H9 (cell line): ENCODE measurements at regions not wholly inside any gene's neighbourhood (a gene's known extent, or its start where the extent isn't known, plus 50 kb on each side); places are given as distances from the start of the nearest gene placed in this dataset.

Experiments used
- DNase-seq: peaks from one replicate; pipeline ENCODE4 v3.0.0-alpha.2; 2017
- H2AFZ ChIP-seq: one replicate; pipeline ENCODE4 v1.6.1; 2013; ENCODE audit warnings: mild to moderate bottlenecking, low read length, control low read depth, moderate library complexity
- H2AK5ac ChIP-seq: 2 replicates; pipeline ENCODE4 v1.6.1; 2013; ENCODE audit warnings: low read length, control low read depth, mixed read lengths; ENCODE audit not compliant: insufficient read length
- H2BK120ac ChIP-seq: one replicate; pipeline ENCODE4 v1.6.1; 2013; ENCODE audit warnings: low read depth, mild to moderate bottlenecking, low read length, control low read depth, inconsistent platforms; ENCODE audit not compliant: poor library complexity, severe bottlenecking
- H2BK12ac ChIP-seq: 2 replicates; pipeline ENCODE4 v1.6.1; 2013; ENCODE audit warnings: low read length, control low read depth, mixed read lengths, low read depth; ENCODE audit not compliant: insufficient read length
- H2BK15ac ChIP-seq: 2 replicates; pipeline ENCODE4 v1.6.1; 2013; ENCODE audit warnings: low read depth, low read length, control low read depth
- H2BK20ac ChIP-seq: one replicate; pipeline ENCODE4 v1.6.1; 2013; ENCODE audit warnings: low read depth, mild to moderate bottlenecking, low read length, control low read depth, inconsistent platforms; ENCODE audit not compliant: poor library complexity, severe bottlenecking
- H2BK5ac ChIP-seq: 2 replicates; pipeline ENCODE4 v1.6.1; 2013; ENCODE audit warnings: low read length, control low read depth, mixed read lengths; ENCODE audit not compliant: insufficient read length
- H3K14ac ChIP-seq: 2 replicates; pipeline ENCODE4 v1.6.1; 2013; ENCODE audit warnings: low read length, control low read depth; ENCODE audit not compliant: insufficient read depth
- H3K18ac ChIP-seq: 2 replicates; pipeline ENCODE4 v1.6.1; 2013; ENCODE audit warnings: low read depth, mild to moderate bottlenecking, mixed read lengths, low read length, control low read depth; ENCODE audit not compliant: insufficient read length
- H3K23ac ChIP-seq: 2 replicates; pipeline ENCODE4 v1.6.1; 2013; ENCODE audit warnings: low read length, control low read depth, mixed read lengths, low read depth; ENCODE audit not compliant: insufficient read length
- H3K23me2 ChIP-seq: 2 replicates; pipeline ENCODE4 v1.6.1; 2013; ENCODE audit warnings: low read depth, mild to moderate bottlenecking, mixed read lengths, low read length, control low read depth; ENCODE audit not compliant: insufficient read length, poor library complexity, severe bottlenecking
- H3K27ac ChIP-seq: 2 replicates; pipeline ENCODE4 v1.5.1; 2013; ENCODE audit warnings: low read length, control low read depth, mixed read lengths, low read depth; ENCODE audit not compliant: insufficient read length
- H3K27me3 ChIP-seq: 2 replicates; pipeline ENCODE4 v1.6.1; 2013; ENCODE audit warnings: low read length, control low read depth, inconsistent platforms; ENCODE audit not compliant: insufficient read depth
- H3K4ac ChIP-seq: 2 replicates; pipeline ENCODE4 v1.6.1; 2013; ENCODE audit warnings: low read depth, mild to moderate bottlenecking, control low read depth, inconsistent platforms, low read length, moderate library complexity
- H3K4me1 ChIP-seq: 2 replicates; pipeline ENCODE4 v1.6.1; 2013; ENCODE audit warnings: low read length, control low read depth, inconsistent platforms; ENCODE audit not compliant: insufficient read depth
- H3K4me2 ChIP-seq: 2 replicates; pipeline ENCODE4 v1.6.1; 2013; ENCODE audit warnings: low read length, control low read depth, mixed read lengths; ENCODE audit not compliant: insufficient read length, insufficient read depth
- H3K56ac ChIP-seq: 2 replicates; pipeline ENCODE4 v1.6.1; 2013; ENCODE audit warnings: low read depth, mild to moderate bottlenecking, mixed read lengths, low read length, control low read depth; ENCODE audit not compliant: insufficient read length
- H3K79me1 ChIP-seq: 2 replicates; pipeline ENCODE4 v1.6.1; 2013; ENCODE audit warnings: low read depth, mild to moderate bottlenecking, moderate library complexity, low read length, control low read depth, inconsistent platforms; ENCODE audit not compliant: insufficient read depth, poor library complexity, severe bottlenecking
- H3K79me2 ChIP-seq: 2 replicates; pipeline ENCODE4 v1.6.1; 2013; ENCODE audit warnings: low read length, control low read depth, inconsistent platforms; ENCODE audit not compliant: insufficient read depth
- H3K9ac ChIP-seq: 2 replicates; pipeline ENCODE4 v1.6.1; 2013; ENCODE audit warnings: low read length, control low read depth, mixed read lengths; ENCODE audit not compliant: insufficient read length; ENCODE audit errors: extremely low read depth
- H3K9me3 ChIP-seq: one replicate; pipeline ENCODE4 v1.6.1; 2013; ENCODE audit warnings: low read depth, low read length, inconsistent platforms; ENCODE audit not compliant: control insufficient read depth
- H3T11ph ChIP-seq: one replicate; pipeline ENCODE4 v1.6.1; 2013; ENCODE audit warnings: mild to moderate bottlenecking, low read length, control low read depth, inconsistent platforms
- H4K20me1 ChIP-seq: one replicate; pipeline ENCODE4 v1.6.1; 2013; ENCODE audit not compliant: control insufficient read depth, insufficient read length, insufficient read depth
- H4K5ac ChIP-seq: 2 replicates; pipeline ENCODE4 v1.6.1; 2013; ENCODE audit warnings: low read depth, mild to moderate bottlenecking, mixed read lengths, low read length, control low read depth; ENCODE audit not compliant: insufficient read length
- H4K8ac ChIP-seq: replicated peaks from 2 replicates; pipeline ENCODE4 v1.6.1; 2013; ENCODE audit warnings: low read length, control low read depth, mixed read lengths, low read depth; ENCODE audit not compliant: insufficient read length
- H4K91ac ChIP-seq: 2 replicates; pipeline ENCODE4 v1.6.1; 2013; ENCODE audit warnings: low read depth, mild to moderate bottlenecking, moderate library complexity, mixed read lengths, low read length, control low read depth; ENCODE audit not compliant: insufficient read length
- H3K27ac Mint-ChIP-seq, 3 experiments: 2 replicates in 2 of 3; 3 replicates in 1 of 3; pipeline ENCODE4 v1.8.0; 2020 to 2021; ENCODE audit warnings: mixed read lengths in 3 of 3, mild to moderate bottlenecking in 1 of 3, moderate library complexity in 1 of 3
- H3K27me3 Mint-ChIP-seq: 2 replicates; pipeline ENCODE4 v1.8.0; 2021; ENCODE audit warnings: low read depth, mild to moderate bottlenecking, moderate library complexity, mixed read lengths
- H3K36me3 Mint-ChIP-seq, 3 experiments: 2 replicates in 2 of 3; 3 replicates in 1 of 3; pipeline ENCODE4 v1.8.0; 2020 to 2021; ENCODE audit warnings: low read depth in 3 of 3, mixed read lengths in 3 of 3; ENCODE audit not compliant: insufficient read depth in 1 of 3
- H3K4me1 Mint-ChIP-seq, 2 experiments: 2 replicates each; pipeline ENCODE4 v1.8.0; 2020; ENCODE audit warnings: mixed read lengths in 2 of 2
- H3K4me3 Mint-ChIP-seq, 2 experiments: 2 replicates in 1 of 2; 3 replicates in 1 of 2; pipeline ENCODE4 v1.8.0; 2020 to 2021; ENCODE audit warnings: mild to moderate bottlenecking in 2 of 2, mixed read lengths in 2 of 2, moderate library complexity in 1 of 2
- H3K9me3 Mint-ChIP-seq, 2 experiments: 2 replicates in 1 of 2; 3 replicates in 1 of 2; pipeline ENCODE4 v1.8.0; 2020; ENCODE audit warnings: mild to moderate bottlenecking in 2 of 2, mixed read lengths in 2 of 2, moderate library complexity in 1 of 2
- WGBS: extraction: QIAGEN DNeasy Blood & Tissue Kit; methylation state at CpG from one replicate; pipeline ENCODE4 v1.1.7; 2013; ENCODE audit warnings: missing lambda C conversion rate, low lambda C conversion rate, mixed read lengths; ENCODE audit not compliant: insufficient read length; ENCODE audit errors: extremely low coverage; 5-methylcytosine and 5-hydroxymethylcytosine counted together
- TF ChIP-seq, protein P1 (sequence below): fragments of 200-600 bp; sonication (generic); conservative IDR thresholded peaks from 3 replicates; pipeline ENCODE4 v1.8.0; 2021; ENCODE audit warnings: antibody characterized with exemption, mild to moderate bottlenecking

DNA sequence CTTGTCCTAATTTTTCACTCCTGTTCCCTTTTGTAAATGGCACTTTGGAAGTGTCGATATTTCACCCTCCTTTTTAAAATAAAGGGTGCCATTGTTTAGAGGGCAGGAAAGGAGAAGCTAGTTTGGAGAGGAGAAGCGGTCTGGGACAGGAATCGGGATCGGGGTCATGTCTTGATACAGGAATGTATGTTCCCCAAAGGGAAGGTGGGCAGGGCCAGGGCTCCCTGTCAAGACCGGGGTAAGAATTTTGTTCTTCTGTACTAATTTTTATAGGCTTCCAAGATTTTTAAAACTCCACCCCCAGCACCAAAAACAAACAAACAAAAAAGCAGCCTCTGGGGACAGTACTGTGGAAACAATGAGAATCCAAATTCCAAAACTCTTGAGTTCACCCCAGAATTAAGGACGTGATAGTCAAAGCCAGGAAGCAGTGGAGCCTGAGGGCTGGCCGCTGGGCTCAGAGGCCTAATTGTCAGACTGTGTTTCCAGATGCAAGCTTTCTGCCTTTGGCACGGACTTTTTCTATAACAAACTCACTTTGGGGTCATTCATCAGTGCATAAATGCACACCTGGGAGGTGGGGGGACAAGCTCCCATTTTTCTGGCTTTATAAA, 250.4 kb upstream of the SIX2 start:
- H2BK120ac ChIP-seq = no peak overlapping the region
- DNase-seq = no peak
- no peak overlapping the region for H4K8ac ChIP-seq
- Mint-ChIP-seq H3K4me3 (no peak overlapping the region), H3K4me1 (peaks cover 57 to 74% of the 10 kb centered on the region in 2 experiments), H3K36me3 (peaks cover 0 to 13% (median 3%) of the 10 kb centered on the region in 3 experiments; a peak in 3 of 7 replicates), H3K9me3 (peaks cover 5 to 8% of the 10 kb centered on the region in 2 experiments; a peak in 3 of 5 replicates), H3K27ac (no peak overlapping the region), H3K27me3 (peaks cover 4% of the 10 kb centered on the region; the same call in 1 of the 2 replicates)
- H3K9me3 ChIP-seq = no peaks in the 10 kb centered on the region
- H3K18ac ChIP-seq = no peak overlapping the region
- H2BK12ac ChIP-seq = no peak overlapping the region
- H4K5ac ChIP-seq = no peak overlapping the region
- H2AFZ ChIP-seq = no peak overlapping the region
- TF ChIP-seq, protein P1, sequence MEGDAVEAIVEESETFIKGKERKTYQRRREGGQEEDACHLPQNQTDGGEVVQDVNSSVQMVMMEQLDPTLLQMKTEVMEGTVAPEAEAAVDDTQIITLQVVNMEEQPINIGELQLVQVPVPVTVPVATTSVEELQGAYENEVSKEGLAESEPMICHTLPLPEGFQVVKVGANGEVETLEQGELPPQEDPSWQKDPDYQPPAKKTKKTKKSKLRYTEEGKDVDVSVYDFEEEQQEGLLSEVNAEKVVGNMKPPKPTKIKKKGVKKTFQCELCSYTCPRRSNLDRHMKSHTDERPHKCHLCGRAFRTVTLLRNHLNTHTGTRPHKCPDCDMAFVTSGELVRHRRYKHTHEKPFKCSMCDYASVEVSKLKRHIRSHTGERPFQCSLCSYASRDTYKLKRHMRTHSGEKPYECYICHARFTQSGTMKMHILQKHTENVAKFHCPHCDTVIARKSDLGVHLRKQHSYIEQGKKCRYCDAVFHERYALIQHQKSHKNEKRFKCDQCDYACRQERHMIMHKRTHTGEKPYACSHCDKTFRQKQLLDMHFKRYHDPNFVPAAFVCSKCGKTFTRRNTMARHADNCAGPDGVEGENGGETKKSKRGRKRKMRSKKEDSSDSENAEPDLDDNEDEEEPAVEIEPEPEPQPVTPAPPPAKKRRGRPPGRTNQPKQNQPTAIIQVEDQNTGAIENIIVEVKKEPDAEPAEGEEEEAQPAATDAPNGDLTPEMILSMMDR = no peak
- no peak overlapping the region for H3K14ac ChIP-seq
- WGBS = no CpG with 5 or more reads among the region's 8 CpGs
- no peaks in the 10 kb centered on the region for H3K79me1 ChIP-seq
- no peak overlapping the region for H3K4ac ChIP-seq
- no peak overlapping the region for H3K27ac ChIP-seq
- H3K23me2 ChIP-seq = no peaks in the 10 kb centered on the region
- no peak overlapping the region for H3K9ac ChIP-seq
- no peak overlapping the region for H2BK5ac ChIP-seq
- no peaks in the 10 kb centered on the region for H4K20me1 ChIP-seq
- H2BK15ac ChIP-seq = no peak overlapping the region
- H2BK20ac ChIP-seq = no peak overlapping the region
- H3K79me2 ChIP-seq = no peaks in the 10 kb centered on the region
- H3K23ac ChIP-seq = no peak overlapping the region
- no peak overlapping the region for H3K56ac ChIP-seq
- no peaks in the 10 kb centered on the region for H3K27me3 ChIP-seq
- H3K4me1 ChIP-seq = peaks cover 11% of the 10 kb centered on the region; the same call in 1 of the 2 replicates
- H3T11ph ChIP-seq = no peak overlapping the region
- H2AK5ac ChIP-seq = no peak overlapping the region
- no peak overlapping the region for H3K4me2 ChIP-seq
- H4K91ac ChIP-seq = no peak overlapping the region
